Astrocyte of the spinal cord (primary cell): ENCODE measurements at regions not wholly inside any gene's neighbourhood (a gene's known extent, or its start where the extent isn't known, plus 50 kb on each side); places are given as distances from the start of the nearest gene placed in this dataset.

Source experiments
- DNase-seq: peaks from one replicate; pipeline ENCODE4 v3.0.0; 2011; ENCODE audit warnings: low read depth, low spot score
- H3K4me3 ChIP-seq: 2 replicates; pipeline ENCODE4 v1.5.1; 2011; ENCODE audit warnings: low read depth, mild to moderate bottlenecking, low read length, moderate library complexity
- CTCF ChIP-seq: IDR thresholded peaks from 2 replicates; pipeline ENCODE4 v1.5.1; 2012; ENCODE audit warnings: low read depth, mild to moderate bottlenecking, low read length, inconsistent platforms
- in situ Hi-C: cut with HindIII; loops from 2 replicates; pipeline ENCODE4 v1.10.0; 2017; ENCODE audit warnings: low sequenced_read_pairs

GRCh38 chr2:43171789-43172188, 54.6 kb downstream of the ZFP36L2 start:
- no peak overlapping the region for H3K4me3 ChIP-seq
- in situ Hi-C loops: no loop called here
- DNase-seq: peak; percentile 74
- TF ChIP-seq CTCF: no peak

- in situ Hi-C loops: no loop called here
- no peak overlapping the region for H3K4me3 ChIP-seq
- no peak for TF ChIP-seq CTCF
Observed at GRCh38 chr2:43170405-43171105, 55.9 kb downstream of the ZFP36L2 start.

GRCh38 chr2:43169987-43170386, 56.4 kb downstream of the ZFP36L2 start:
- peak; percentile 54 for TF ChIP-seq CTCF

More at GRCh38 chr2:43170405-43171105, 55.9 kb downstream of the ZFP36L2 start:
- DNase-seq: no peak

GRCh38 chr2:43169099-43169945, 57.1 kb downstream of the ZFP36L2 start:
- DNase-seq: no peak
- TF ChIP-seq CTCF: no peak
- H3K4me3 ChIP-seq: no peak overlapping the region
- in situ Hi-C loops: no loop called here

More at GRCh38 chr2:43169987-43170386, 56.4 kb downstream of the ZFP36L2 start:
- H3K4me3 ChIP-seq: no peak overlapping the region
- in situ Hi-C loops: no loop called here
- DNase-seq: no peak

- no peak for TF ChIP-seq CTCF
- in situ Hi-C loops: no loop called here
- H3K4me3 ChIP-seq: no peak overlapping the region
- no peak for DNase-seq
Observed at GRCh38 chr2:43168016-43168369, 58.4 kb downstream of the ZFP36L2 start.

GRCh38 chr2:43165378-43166069, 60.9 kb downstream of the ZFP36L2 start:
- peak; percentile 27 for TF ChIP-seq CTCF
- no peak for DNase-seq
- in situ Hi-C loops: no loop called here
- H3K4me3 ChIP-seq: no peak overlapping the region
